ENCODE measurements at regions not wholly inside any gene's neighbourhood (a gene's known extent, or its start where the extent isn't known, plus 50 kb on each side); places are given as distances from the start of the nearest gene placed in this dataset.

GRCh38 chrX:8927066-8927635 lies 106.8 kb downstream of the FAM9B start:
- FAIRE-seq = no peak
- Histone ChIP-seq H3K27ac (ENCODE audit: low read depth in 2 of 2, low read length in 2 of 2) (no peak overlapping the region), H3K4me3 (ENCODE audit: low read length in 3 of 3) (no peak overlapping the region), H3K9me3 (ENCODE audit: control insufficient read depth in 2 of 3, insufficient read depth in 1 of 3, low read length in 3 of 3) (no peaks in the 10 kb centered on the region), H3K9ac (ENCODE audit: low read length in 3 of 3) (no peak overlapping the region), H3K27me3 (ENCODE audit: control insufficient read depth, insufficient read depth, low read length) (no peaks in the 10 kb centered on the region), H3K4me1 (ENCODE audit: control insufficient read depth in 2 of 3, insufficient read depth in 2 of 3, low read depth in 1 of 3, low read length in 3 of 3) (no peaks in the 10 kb centered on the region), H3K36me3 (ENCODE audit: control insufficient read depth in 2 of 3, insufficient read depth in 3 of 3, low read length in 3 of 3) (no peaks in the 10 kb centered on the region)
- intact Hi-C loops (cut with DNase I) = no loop called here
- DNase-seq = no peak
- no peak for TF ChIP-seq CTCF (IDR thresholded peaks at IDR 0.05; ENCODE audit: borderline replicate concordance, extremely low read depth, insufficient read depth)

GRCh38 chrX:8921615-8922014 lies 112.3 kb downstream of the FAM9B start:
- Histone ChIP-seq H3K36me3 (ENCODE audit: control insufficient read depth in 2 of 3, insufficient read depth in 3 of 3, low read length in 3 of 3) (no peaks in the 10 kb centered on the region), H3K9ac (ENCODE audit: low read length in 3 of 3) (no peak overlapping the region), H3K27ac (ENCODE audit: low read depth in 2 of 2, low read length in 2 of 2) (no peak overlapping the region), H3K4me3 (ENCODE audit: low read length in 3 of 3) (no peak overlapping the region), H3K27me3 (ENCODE audit: control insufficient read depth, insufficient read depth, low read length) (no peaks in the 10 kb centered on the region), H3K9me3 (ENCODE audit: control insufficient read depth in 2 of 3, insufficient read depth in 1 of 3, low read length in 3 of 3) (no peaks in the 10 kb centered on the region), H3K4me1 (ENCODE audit: control insufficient read depth in 2 of 3, insufficient read depth in 2 of 3, low read depth in 1 of 3, low read length in 3 of 3) (no peaks in the 10 kb centered on the region)
- DNase-seq (no peak), FAIRE-seq (no peak)
- no peak for TF ChIP-seq CTCF (IDR thresholded peaks at IDR 0.05; ENCODE audit: borderline replicate concordance, extremely low read depth, insufficient read depth)
- intact Hi-C loops (cut with DNase I) = no loop called here

- TF ChIP-seq CTCF (IDR thresholded peaks at IDR 0.05; ENCODE audit: borderline replicate concordance, extremely low read depth, insufficient read depth) = no peak
- H3K4me1 ChIP-seq (ENCODE audit: control insufficient read depth in 2 of 3, insufficient read depth in 2 of 3, low read depth in 1 of 3, low read length in 3 of 3) = no peaks in the 10 kb centered on the region
- FAIRE-seq (no peak), DNase-seq (no peak)
- H3K9ac ChIP-seq (ENCODE audit: low read length in 3 of 3) = no peak overlapping the region
- no peak overlapping the region for H3K27ac ChIP-seq (ENCODE audit: low read depth in 2 of 2, low read length in 2 of 2)
- no peaks in the 10 kb centered on the region for H3K9me3 ChIP-seq (ENCODE audit: control insufficient read depth in 2 of 3, insufficient read depth in 1 of 3, low read length in 3 of 3)
- H3K27me3 ChIP-seq (ENCODE audit: control insufficient read depth, insufficient read depth, low read length) = no peaks in the 10 kb centered on the region
- H3K4me3 ChIP-seq (ENCODE audit: low read length in 3 of 3) = no peak overlapping the region
- H3K36me3 ChIP-seq (ENCODE audit: control insufficient read depth in 2 of 3, insufficient read depth in 3 of 3, low read length in 3 of 3) = no peaks in the 10 kb centered on the region
- intact Hi-C loops (cut with DNase I) = no loop called here
Observed at GRCh38 chrX:8919801-8920200, 114.1 kb downstream of the FAM9B start.

GRCh38 chrX:8916697-8917096 lies 115.5 kb upstream of the FAM9A start:
- no peaks in the 10 kb centered on the region for H3K36me3 ChIP-seq (ENCODE audit: control insufficient read depth in 2 of 3, insufficient read depth in 3 of 3, low read length in 3 of 3)
- FAIRE-seq (peak; percentile 76), DNase-seq (no peak)
- H3K9me3 ChIP-seq (ENCODE audit: control insufficient read depth in 2 of 3, insufficient read depth in 1 of 3, low read length in 3 of 3) = no peaks in the 10 kb centered on the region
- TF ChIP-seq CTCF (IDR thresholded peaks at IDR 0.05; ENCODE audit: borderline replicate concordance, extremely low read depth, insufficient read depth) = no peak
- no peak overlapping the region for H3K4me3 ChIP-seq (ENCODE audit: low read length in 3 of 3)
- H3K27me3 ChIP-seq (ENCODE audit: control insufficient read depth, insufficient read depth, low read length) = no peaks in the 10 kb centered on the region
- H3K9ac ChIP-seq (ENCODE audit: low read length in 3 of 3) = no peak overlapping the region
- intact Hi-C loops (cut with DNase I) = no loop called here
- H3K27ac ChIP-seq (ENCODE audit: low read depth in 2 of 2, low read length in 2 of 2) = no peak overlapping the region
- H3K4me1 ChIP-seq (ENCODE audit: control insufficient read depth in 2 of 3, insufficient read depth in 2 of 3, low read depth in 1 of 3, low read length in 3 of 3) = no peaks in the 10 kb centered on the region
